ENCODE measurements at regions not wholly inside any gene's neighbourhood (a gene's known extent, or its start where the extent isn't known, plus 50 kb on each side); places are given as distances from the start of the nearest gene placed in this dataset.

DNA sequence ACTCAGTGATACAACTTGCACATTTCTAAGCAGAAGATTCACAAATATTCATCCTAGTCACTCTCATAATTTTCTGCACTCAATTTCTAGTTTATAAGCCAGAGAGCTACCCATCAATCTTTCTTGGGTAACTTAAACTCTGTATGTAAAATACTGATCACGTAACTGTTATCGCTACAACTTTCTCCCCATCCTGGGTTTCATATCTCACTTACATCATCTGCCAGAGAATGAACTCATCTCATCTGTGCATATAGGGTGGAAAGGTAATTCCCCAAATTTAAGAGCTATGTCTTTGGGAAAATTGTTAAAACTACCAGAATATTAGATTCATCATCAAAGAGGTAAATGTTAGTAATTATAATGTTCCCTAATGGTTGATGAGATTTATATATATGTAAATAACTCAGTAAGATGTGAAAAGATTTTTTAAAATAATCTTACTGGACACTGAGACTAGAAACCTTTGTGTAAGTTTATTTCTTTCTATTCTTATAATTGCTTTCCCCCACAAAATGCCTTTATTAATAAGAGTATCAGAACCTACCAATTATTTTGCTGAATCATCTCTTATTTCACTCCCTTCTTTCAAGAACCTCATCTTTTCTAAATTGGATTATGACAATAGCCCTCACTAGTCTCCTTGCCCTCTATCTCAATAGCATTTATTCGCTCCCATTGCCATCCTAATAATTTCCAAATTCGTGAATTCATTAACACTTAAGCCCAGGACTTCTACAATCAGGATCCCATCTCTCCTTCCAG is 729.0 kb downstream of the EPHA4 start:
- H3K4me3 Mint-ChIP-seq (ENCODE audit: low read depth) = no peak overlapping the region
- no peaks in the 10 kb centered on the region for H3K36me3 Mint-ChIP-seq (ENCODE audit: insufficient read depth)
- no peak for DNase-seq (ENCODE audit: low spot score, unreplicated experiment)
- H3K4me1 Mint-ChIP-seq (ENCODE audit: low read depth) = peaks cover 3% of the 10 kb centered on the region
- TF ChIP-seq, protein P1, sequence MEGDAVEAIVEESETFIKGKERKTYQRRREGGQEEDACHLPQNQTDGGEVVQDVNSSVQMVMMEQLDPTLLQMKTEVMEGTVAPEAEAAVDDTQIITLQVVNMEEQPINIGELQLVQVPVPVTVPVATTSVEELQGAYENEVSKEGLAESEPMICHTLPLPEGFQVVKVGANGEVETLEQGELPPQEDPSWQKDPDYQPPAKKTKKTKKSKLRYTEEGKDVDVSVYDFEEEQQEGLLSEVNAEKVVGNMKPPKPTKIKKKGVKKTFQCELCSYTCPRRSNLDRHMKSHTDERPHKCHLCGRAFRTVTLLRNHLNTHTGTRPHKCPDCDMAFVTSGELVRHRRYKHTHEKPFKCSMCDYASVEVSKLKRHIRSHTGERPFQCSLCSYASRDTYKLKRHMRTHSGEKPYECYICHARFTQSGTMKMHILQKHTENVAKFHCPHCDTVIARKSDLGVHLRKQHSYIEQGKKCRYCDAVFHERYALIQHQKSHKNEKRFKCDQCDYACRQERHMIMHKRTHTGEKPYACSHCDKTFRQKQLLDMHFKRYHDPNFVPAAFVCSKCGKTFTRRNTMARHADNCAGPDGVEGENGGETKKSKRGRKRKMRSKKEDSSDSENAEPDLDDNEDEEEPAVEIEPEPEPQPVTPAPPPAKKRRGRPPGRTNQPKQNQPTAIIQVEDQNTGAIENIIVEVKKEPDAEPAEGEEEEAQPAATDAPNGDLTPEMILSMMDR (IDR thresholded peaks at IDR 0.05; ENCODE audit: unreplicated experiment) = no peak
- no peaks in the 10 kb centered on the region for H3K9me3 Mint-ChIP-seq (ENCODE audit: low read depth)
- no peak overlapping the region for H3K27ac Mint-ChIP-seq
- H3K27me3 Mint-ChIP-seq = peaks cover 3% of the 10 kb centered on the region

DNA sequence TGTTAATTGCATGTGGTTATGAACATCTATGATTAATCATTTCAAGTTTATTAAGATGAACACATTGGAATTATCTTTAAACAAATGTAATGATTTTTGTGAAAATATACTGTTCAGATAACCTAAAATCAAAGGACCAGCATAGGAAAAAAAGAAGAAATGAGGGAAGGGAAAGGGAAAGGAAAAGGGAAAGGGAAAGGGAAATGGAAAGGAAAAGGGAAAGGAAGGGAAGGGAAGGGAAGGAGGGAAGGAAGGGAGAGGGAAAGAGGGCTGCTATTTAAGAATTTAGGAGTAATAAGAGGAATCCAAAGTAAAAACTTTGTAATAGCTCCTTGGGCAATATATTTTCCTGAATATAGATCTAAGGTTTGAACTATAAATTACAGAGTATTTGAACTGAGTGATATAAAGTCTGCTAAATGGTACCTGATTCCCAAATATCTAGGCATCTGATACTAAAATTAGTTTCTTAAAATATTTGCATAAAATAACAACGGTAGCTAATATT is 726.3 kb downstream of the EPHA4 start:
- Mint-ChIP-seq H3K9me3 (ENCODE audit: low read depth) (peaks cover 4% of the 10 kb centered on the region), H3K27ac (no peak overlapping the region), H3K4me1 (ENCODE audit: low read depth) (peaks cover 3% of the 10 kb centered on the region), H3K27me3 (no peaks in the 10 kb centered on the region), H3K36me3 (ENCODE audit: insufficient read depth) (no peaks in the 10 kb centered on the region), H3K4me3 (ENCODE audit: low read depth) (no peak overlapping the region)
- TF ChIP-seq, protein P1 (IDR thresholded peaks at IDR 0.05; ENCODE audit: unreplicated experiment) = no peak
- no peak for DNase-seq (ENCODE audit: low spot score, unreplicated experiment)

DNA sequence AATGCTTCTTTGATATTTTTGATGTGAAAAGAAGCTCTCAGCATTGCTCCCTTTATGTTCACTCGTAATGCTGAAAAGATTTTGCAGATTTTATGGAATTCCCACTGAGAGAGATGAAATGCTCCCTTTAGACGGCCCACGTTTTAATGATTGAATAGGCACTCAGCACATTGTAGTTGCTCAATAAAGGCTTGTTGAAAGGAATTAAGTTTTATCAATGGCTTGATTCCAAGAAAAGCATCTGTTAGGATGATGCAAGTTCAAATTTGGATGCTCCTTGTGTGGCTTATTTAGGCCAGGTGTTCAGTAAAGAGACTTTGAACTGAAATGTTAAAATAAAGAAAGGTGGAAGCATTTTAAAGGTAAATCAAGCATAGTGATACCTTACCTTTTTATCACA is 725.1 kb downstream of the EPHA4 start:
- no peaks in the 10 kb centered on the region for H3K27me3 Mint-ChIP-seq
- peaks cover 3% of the 10 kb centered on the region for H3K4me1 Mint-ChIP-seq (ENCODE audit: low read depth)
- TF ChIP-seq, protein P1 (IDR thresholded peaks at IDR 0.05; ENCODE audit: unreplicated experiment) = no peak
- H3K36me3 Mint-ChIP-seq (ENCODE audit: insufficient read depth) = no peaks in the 10 kb centered on the region
- no peak overlapping the region for H3K4me3 Mint-ChIP-seq (ENCODE audit: low read depth)
- H3K27ac Mint-ChIP-seq = no peak overlapping the region
- peaks cover 4% of the 10 kb centered on the region for H3K9me3 Mint-ChIP-seq (ENCODE audit: low read depth)
- no peak for DNase-seq (ENCODE audit: low spot score, unreplicated experiment)

DNA sequence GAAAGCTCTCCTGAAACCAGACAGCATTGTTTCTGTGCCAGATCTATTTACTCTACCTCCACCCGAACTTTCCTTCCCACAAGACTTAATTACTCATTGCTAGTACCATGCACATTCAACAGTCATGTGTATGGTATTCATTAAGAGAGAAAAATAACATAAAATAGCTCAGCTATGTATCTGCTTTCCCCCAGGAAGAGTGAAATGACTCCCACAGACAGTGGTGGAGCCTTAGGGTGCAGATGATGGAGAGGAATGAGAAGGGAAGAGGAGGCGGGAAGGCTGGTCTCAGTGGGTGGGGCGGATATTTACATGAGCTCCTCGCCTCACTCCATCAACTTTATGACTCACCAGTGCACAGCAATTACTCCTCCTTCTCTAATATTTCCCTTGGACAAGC is 724.5 kb downstream of the EPHA4 start:
- no peaks in the 10 kb centered on the region for H3K27me3 Mint-ChIP-seq
- no peak for DNase-seq (ENCODE audit: low spot score, unreplicated experiment)
- H3K36me3 Mint-ChIP-seq (ENCODE audit: insufficient read depth) = no peaks in the 10 kb centered on the region
- TF ChIP-seq, protein P1 (IDR thresholded peaks at IDR 0.05; ENCODE audit: unreplicated experiment) = no peak
- H3K4me3 Mint-ChIP-seq (ENCODE audit: low read depth) = no peak overlapping the region
- H3K9me3 Mint-ChIP-seq (ENCODE audit: low read depth) = peaks cover 4% of the 10 kb centered on the region
- H3K4me1 Mint-ChIP-seq (ENCODE audit: low read depth) = peaks cover 3% of the 10 kb centered on the region
- H3K27ac Mint-ChIP-seq = no peak overlapping the region

DNA sequence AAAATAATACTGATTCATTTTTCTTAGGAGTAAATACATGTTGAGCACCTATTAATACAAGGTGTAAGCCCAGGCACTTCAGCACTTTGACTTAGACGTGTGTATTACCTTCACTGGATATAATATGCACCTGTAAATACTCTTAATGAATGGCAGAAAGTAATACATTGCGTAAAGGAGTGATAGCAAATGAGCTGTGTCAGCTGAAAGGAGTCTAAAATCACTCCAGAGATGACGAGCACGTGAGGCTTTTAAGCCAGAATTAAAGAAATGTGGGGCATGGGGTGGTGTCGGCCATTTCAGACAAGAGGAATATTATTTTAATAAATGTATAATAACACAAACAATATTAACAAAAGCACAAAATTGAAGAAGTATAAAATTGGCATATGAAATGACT is 722.7 kb downstream of the EPHA4 start:
- DNase-seq (ENCODE audit: low spot score, unreplicated experiment) = no peak
- no peak overlapping the region for H3K27ac Mint-ChIP-seq
- TF ChIP-seq, protein P1 (IDR thresholded peaks at IDR 0.05; ENCODE audit: unreplicated experiment) = no peak
- H3K4me3 Mint-ChIP-seq (ENCODE audit: low read depth) = no peak overlapping the region
- peaks cover 4% of the 10 kb centered on the region for H3K9me3 Mint-ChIP-seq (ENCODE audit: low read depth)
- no peaks in the 10 kb centered on the region for H3K36me3 Mint-ChIP-seq (ENCODE audit: insufficient read depth)
- peaks cover 3% of the 10 kb centered on the region for H3K4me1 Mint-ChIP-seq (ENCODE audit: low read depth)
- H3K27me3 Mint-ChIP-seq = no peaks in the 10 kb centered on the region
